HepG2 (cell line): ENCODE measurements at regions not wholly inside any gene's neighbourhood (a gene's known extent, or its start where the extent isn't known, plus 50 kb on each side); places are given as distances from the start of the nearest gene placed in this dataset.

Experiments used
- CENPT ChIP-seq: sonication (generic); formaldehyde crosslinking; IDR thresholded peaks from 2 replicates; pipeline ENCODE4 v1.8.0; 2022; ENCODE audit warnings: low read depth, mild to moderate bottlenecking, moderate library complexity, missing genetic modification reagents
- CENPX ChIP-seq: sonication (generic); formaldehyde crosslinking; IDR thresholded peaks from 2 replicates; pipeline ENCODE4 v1.9.0; 2021; ENCODE audit warnings: mild to moderate bottlenecking, missing genetic modification reagents, moderate library complexity
- HOMEZ ChIP-seq: IDR thresholded peaks from 2 replicates; pipeline ENCODE4 v1.6.1; 2016; ENCODE audit warnings: low read depth
- MED8 ChIP-seq: sonication (generic); formaldehyde crosslinking; IDR thresholded peaks from 2 replicates; pipeline ENCODE4 v1.8.1; 2023; ENCODE audit warnings: mild to moderate bottlenecking, missing genetic modification reagents; ENCODE audit not compliant: insufficient replicate concordance
- PHF21A ChIP-seq: sonication (generic); formaldehyde crosslinking; IDR thresholded peaks from 2 replicates; pipeline ENCODE4 v1.5.0; 2020; ENCODE audit warnings: mild to moderate bottlenecking, missing genetic modification reagents
- TGIF2 ChIP-seq: IDR thresholded peaks from 2 replicates; pipeline ENCODE4 v1.6.1; 2016; ENCODE audit warnings: control low read depth, missing compliant biosample characterization
- ZBTB33 ChIP-seq: sonication (generic); formaldehyde crosslinking; IDR thresholded peaks from 2 replicates; pipeline ENCODE4 v1.4.0; 2020; ENCODE audit warnings: missing genetic modification reagents
- ZNF232 ChIP-seq: sonication (generic); formaldehyde crosslinking; IDR thresholded peaks from 2 replicates; pipeline ENCODE4 v1.4.0; 2020; ENCODE audit warnings: missing genetic modification reagents, borderline replicate concordance
- ZNF432 ChIP-seq: sonication (generic); formaldehyde crosslinking; IDR thresholded peaks from 2 replicates; pipeline ENCODE4 v1.5.0; 2020; ENCODE audit warnings: missing genetic modification reagents, mild to moderate bottlenecking, borderline replicate concordance
- ZNF687 ChIP-seq: sonication (generic); formaldehyde crosslinking; IDR thresholded peaks from 2 replicates; pipeline ENCODE4 v1.5.1; 2020; ENCODE audit warnings: mild to moderate bottlenecking, missing genetic modification reagents, moderate library complexity

- TF ChIP-seq ZNF432 (CRISPR knock-in tag) (no peak), MED8 (CRISPR knock-in tag) (no peak), ZNF687 (peak; percentile 52), CENPX (CRISPR knock-in tag) (no peak), ZBTB33 (peak; percentile 80), ZNF232 (CRISPR knock-in tag) (no peak), TGIF2 (CRISPR knock-in tag) (no peak), CENPT (CRISPR knock-in tag) (no peak), HOMEZ (CRISPR knock-in tag) (no peak), PHF21A (CRISPR knock-in tag) (no peak)
Observed at GRCh38 chr21:43303275-43304178, 123.4 kb downstream of the SIK1 start (continued).
